Small intestine (tissue), 7 donors: ENCODE measurements at regions not wholly inside any gene's neighbourhood (a gene's known extent, or its start where the extent isn't known, plus 50 kb on each side); places are given as distances from the start of the nearest gene placed in this dataset.
A peak's percentile ranks its signal among the peaks of the same experiment; 100 is the strongest.

Experiments
- DNase-seq, 2 donors: peaks; one replicate each; pipeline versions ENCODE4 v3.0.0 to v3.0.0-alpha.2; 2013
- FAIRE-seq: peaks from 2 replicates; lab custom pipeline; 2012; peaks lifted over from hg19 to GRCh38; lab: Jason Lieb, UNC
- H3K27ac ChIP-seq, 3 donors: one replicate each; pipeline ENCODE4 v1.5.1; 2013; ENCODE audit warnings: low read length in 2 of 3, mild to moderate bottlenecking in 2 of 3, control low read depth in 1 of 3, inconsistent platforms in 1 of 3, low read depth in 1 of 3, moderate library complexity in 1 of 3
- H3K27me3 ChIP-seq, 3 donors: one replicate each; pipeline ENCODE4 v1.6.1; 2013; ENCODE audit warnings: low read length in 3 of 3, inconsistent platforms in 1 of 3; ENCODE audit not compliant: control insufficient read depth in 3 of 3, insufficient read depth in 3 of 3
- H3K36me3 ChIP-seq, 3 donors: one replicate each; pipeline ENCODE4 v1.6.1; 2013; ENCODE audit warnings: low read length in 3 of 3, inconsistent platforms in 1 of 3, low read depth in 1 of 3, mild to moderate bottlenecking in 1 of 3, moderate library complexity in 1 of 3; ENCODE audit not compliant: control insufficient read depth in 3 of 3, insufficient read depth in 2 of 3
- H3K4me1 ChIP-seq, 3 donors: one replicate each; pipeline ENCODE4 v1.6.1; 2013; ENCODE audit warnings: low read length in 2 of 3, inconsistent platforms in 1 of 3, low read depth in 1 of 3, mild to moderate bottlenecking in 1 of 3, moderate library complexity in 1 of 3; ENCODE audit not compliant: control insufficient read depth in 3 of 3, insufficient read depth in 2 of 3
- H3K4me3 ChIP-seq, 3 donors: one replicate each; pipeline ENCODE4 v1.5.1; 2013; ENCODE audit warnings: low read length in 3 of 3, control low read depth in 1 of 3, inconsistent platforms in 1 of 3, low read depth in 1 of 3, mild to moderate bottlenecking in 1 of 3, moderate library complexity in 1 of 3
- H3K9me3 ChIP-seq, 2 donors: one replicate each; pipeline ENCODE4 v1.6.1; 2013; ENCODE audit warnings: low read depth in 1 of 2, low read length in 1 of 2; ENCODE audit not compliant: control insufficient read depth in 2 of 2, insufficient read depth in 1 of 2
- WGBS, 3 donors: extraction: QIAGEN DNeasy Blood & Tissue Kit; methylation state at CpG; one replicate each; pipeline ENCODE4 v1.1.7; 2013; 5-methylcytosine and 5-hydroxymethylcytosine counted together
- donor health status: healthy with polysubstance abuse.
- donor health status: control.
- donor health status: control.
- donor health status: Bipolar disorder and iron deficiency.
- donor health status: healthy.

GRCh38 chr16:55154262-55154661, 169.7 kb upstream of the IRX6 start:
- WGBS, 3 donors = 72 to 80% (median 80%) methylated on average over 4 of the region's 4 CpGs
- H3K4me3 ChIP-seq = no peak overlapping the region
- no peaks in the 10 kb centered on the region for H3K4me1 ChIP-seq
- DNase-seq (no peak), FAIRE-seq (no peak)
- no peaks in the 10 kb centered on the region for H3K9me3 ChIP-seq
- no peaks in the 10 kb centered on the region for H3K36me3 ChIP-seq
- H3K27me3 ChIP-seq = no peaks in the 10 kb centered on the region
- H3K27ac ChIP-seq = no peak overlapping the region

GRCh38 chr16:55154956-55155355, 169.0 kb upstream of the IRX6 start:
- no peaks in the 10 kb centered on the region for H3K27me3 ChIP-seq
- no peak overlapping the region for H3K27ac ChIP-seq
- no peak overlapping the region for H3K4me3 ChIP-seq
- DNase-seq = no peak
- peaks cover 0 to 2% of the 10 kb centered on the region in 2 donors for H3K9me3 ChIP-seq
- FAIRE-seq = no peak
- no peaks in the 10 kb centered on the region for H3K4me1 ChIP-seq
- no peaks in the 10 kb centered on the region for H3K36me3 ChIP-seq

- H3K9me3 ChIP-seq = peaks cover 0 to 2% of the 10 kb centered on the region in 2 donors
- 88 to 93% (median 92%) methylated on average over 9 of the region's 9 CpGs for WGBS, 3 donors
- H3K4me1 ChIP-seq = no peaks in the 10 kb centered on the region
- H3K36me3 ChIP-seq = no peaks in the 10 kb centered on the region
- no peak overlapping the region for H3K4me3 ChIP-seq
- H3K27me3 ChIP-seq = no peaks in the 10 kb centered on the region
- H3K27ac ChIP-seq = no peak overlapping the region
- FAIRE-seq (no peak), DNase-seq (no peak)
These were observed 168.2 kb upstream of the IRX6 start for GRCh38 chr16:55155815-55156214.

- Histone ChIP-seq H3K4me3 (no peak overlapping the region), H3K27ac (no peak overlapping the region), H3K27me3 (no peaks in the 10 kb centered on the region), H3K9me3 (no peaks in the 10 kb centered on the region), H3K36me3 (no peaks in the 10 kb centered on the region), H3K4me1 (no peaks in the 10 kb centered on the region)
- DNase-seq (peak in 1 of 2 donors; percentile 42), FAIRE-seq (no peak)
- 15 to 67% (median 31%) methylated on average over 9 of the region's 9 CpGs for WGBS, 3 donors
These were observed 154.2 kb upstream of the IRX6 start for GRCh38 chr16:55169780-55170179.

GRCh38 chr16:55171241-55171640, 152.8 kb upstream of the IRX6 start:
- Histone ChIP-seq H3K27me3 (no peaks in the 10 kb centered on the region), H3K4me1 (no peaks in the 10 kb centered on the region), H3K9me3 (no peaks in the 10 kb centered on the region), H3K27ac (no peak overlapping the region), H3K4me3 (no peak overlapping the region), H3K36me3 (no peaks in the 10 kb centered on the region)
- DNase-seq = no peak
- no peak for FAIRE-seq
- WGBS, 3 donors = 70 to 83% (median 81%) methylated on average over 2 of the region's 2 CpGs

- WGBS, 3 donors = 53 to 76% (median 68%) methylated on average over 6 of the region's 6 CpGs
- H3K9me3 ChIP-seq = no peaks in the 10 kb centered on the region
- H3K4me1 ChIP-seq = no peaks in the 10 kb centered on the region
- H3K27me3 ChIP-seq = no peaks in the 10 kb centered on the region
- no peak for DNase-seq
- no peak overlapping the region for H3K27ac ChIP-seq
- no peak for FAIRE-seq
- no peak overlapping the region for H3K4me3 ChIP-seq
- no peaks in the 10 kb centered on the region for H3K36me3 ChIP-seq
These were observed 148.6 kb upstream of the IRX6 start for GRCh38 chr16:55175389-55175788.

GRCh38 chr16:55176901-55177300, 147.1 kb upstream of the IRX6 start:
- no peaks in the 10 kb centered on the region for H3K27me3 ChIP-seq
- no peaks in the 10 kb centered on the region for H3K4me1 ChIP-seq
- 83 to 86% (median 84%) methylated on average over 3 of the region's 3 CpGs for WGBS, 3 donors
- H3K36me3 ChIP-seq = no peaks in the 10 kb centered on the region
- no peaks in the 10 kb centered on the region for H3K9me3 ChIP-seq
- no peak overlapping the region for H3K27ac ChIP-seq
- FAIRE-seq (no peak), DNase-seq (no peak)
- H3K4me3 ChIP-seq = no peak overlapping the region

GRCh38 chr16:55179411-55179810, 144.6 kb upstream of the IRX6 start:
- WGBS, 3 donors = 39 to 67% (median 50%) methylated on average over 1 of the region's 1 CpG
- DNase-seq (no peak), FAIRE-seq (no peak)
- Histone ChIP-seq H3K36me3 (no peaks in the 10 kb centered on the region), H3K27ac (no peak overlapping the region), H3K4me1 (no peaks in the 10 kb centered on the region), H3K27me3 (no peaks in the 10 kb centered on the region), H3K9me3 (no peaks in the 10 kb centered on the region), H3K4me3 (no peak overlapping the region)

- Histone ChIP-seq H3K36me3 (no peaks in the 10 kb centered on the region), H3K27ac (no peak overlapping the region), H3K4me1 (no peaks in the 10 kb centered on the region), H3K27me3 (no peaks in the 10 kb centered on the region), H3K4me3 (no peak overlapping the region), H3K9me3 (no peaks in the 10 kb centered on the region)
- no peak for DNase-seq
- 77 to 90% (median 87%) methylated on average over 15 of the region's 15 CpGs for WGBS, 3 donors
- FAIRE-seq = no peak
These were observed 144.0 kb upstream of the IRX6 start for GRCh38 chr16:55179852-55180585.
